HepG2 (cell line): ENCODE measurements at regions not wholly inside any gene's neighbourhood (a gene's known extent, or its start where the extent isn't known, plus 50 kb on each side); places are given as distances from the start of the nearest gene placed in this dataset.

Experiments
- HMG20B ChIP-seq: conservative IDR thresholded peaks from 2 replicates; pipeline ENCODE4 v1.6.1; 2016; ENCODE audit warnings: missing genetic modification reagents, missing compliant biosample characterization
- KMT2B ChIP-seq: IDR thresholded peaks from 2 replicates; pipeline ENCODE4 v1.6.1; 2016; ENCODE audit warnings: missing genetic modification reagents, missing compliant biosample characterization
- ZNF234 ChIP-seq: sonication (generic); formaldehyde crosslinking; conservative IDR thresholded peaks from 2 replicates; pipeline ENCODE4 v1.5.1; 2020; ENCODE audit warnings: mild to moderate bottlenecking, missing genetic modification reagents
- TF ChIP-seq, protein P1 (sequence below): sonication (generic); formaldehyde crosslinking; IDR thresholded peaks from 2 replicates; pipeline ENCODE4 v1.4.0; 2020; ENCODE audit warnings: mild to moderate bottlenecking, missing genetic modification reagents
- TF ChIP-seq, protein P2 (sequence below): sonication (generic); formaldehyde crosslinking; conservative IDR thresholded peaks from 2 replicates; pipeline ENCODE4 v1.8.0; 2022; ENCODE audit warnings: mild to moderate bottlenecking, moderate library complexity, missing genetic modification reagents

DNA sequence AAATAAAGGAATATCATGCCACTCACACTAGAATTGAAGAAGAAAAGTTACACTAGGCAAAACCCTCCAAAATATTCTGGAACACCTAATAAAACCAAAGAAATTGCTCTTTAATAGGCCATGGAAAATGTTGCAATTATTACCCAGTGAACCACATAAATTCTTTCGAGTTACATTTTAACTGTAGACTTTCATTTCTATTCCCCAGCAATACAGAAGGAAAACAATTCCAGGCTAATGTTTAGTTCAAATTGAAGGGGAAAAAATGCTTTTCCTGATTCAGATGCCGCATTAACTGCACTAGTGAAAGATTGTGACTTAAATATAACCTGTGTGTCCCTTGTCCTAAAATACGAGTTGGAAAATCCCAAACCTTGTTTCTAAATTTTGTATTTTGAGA, 439.3 kb upstream of the ADAMTS16 start (continued):
- TF ChIP-seq, protein P1, sequence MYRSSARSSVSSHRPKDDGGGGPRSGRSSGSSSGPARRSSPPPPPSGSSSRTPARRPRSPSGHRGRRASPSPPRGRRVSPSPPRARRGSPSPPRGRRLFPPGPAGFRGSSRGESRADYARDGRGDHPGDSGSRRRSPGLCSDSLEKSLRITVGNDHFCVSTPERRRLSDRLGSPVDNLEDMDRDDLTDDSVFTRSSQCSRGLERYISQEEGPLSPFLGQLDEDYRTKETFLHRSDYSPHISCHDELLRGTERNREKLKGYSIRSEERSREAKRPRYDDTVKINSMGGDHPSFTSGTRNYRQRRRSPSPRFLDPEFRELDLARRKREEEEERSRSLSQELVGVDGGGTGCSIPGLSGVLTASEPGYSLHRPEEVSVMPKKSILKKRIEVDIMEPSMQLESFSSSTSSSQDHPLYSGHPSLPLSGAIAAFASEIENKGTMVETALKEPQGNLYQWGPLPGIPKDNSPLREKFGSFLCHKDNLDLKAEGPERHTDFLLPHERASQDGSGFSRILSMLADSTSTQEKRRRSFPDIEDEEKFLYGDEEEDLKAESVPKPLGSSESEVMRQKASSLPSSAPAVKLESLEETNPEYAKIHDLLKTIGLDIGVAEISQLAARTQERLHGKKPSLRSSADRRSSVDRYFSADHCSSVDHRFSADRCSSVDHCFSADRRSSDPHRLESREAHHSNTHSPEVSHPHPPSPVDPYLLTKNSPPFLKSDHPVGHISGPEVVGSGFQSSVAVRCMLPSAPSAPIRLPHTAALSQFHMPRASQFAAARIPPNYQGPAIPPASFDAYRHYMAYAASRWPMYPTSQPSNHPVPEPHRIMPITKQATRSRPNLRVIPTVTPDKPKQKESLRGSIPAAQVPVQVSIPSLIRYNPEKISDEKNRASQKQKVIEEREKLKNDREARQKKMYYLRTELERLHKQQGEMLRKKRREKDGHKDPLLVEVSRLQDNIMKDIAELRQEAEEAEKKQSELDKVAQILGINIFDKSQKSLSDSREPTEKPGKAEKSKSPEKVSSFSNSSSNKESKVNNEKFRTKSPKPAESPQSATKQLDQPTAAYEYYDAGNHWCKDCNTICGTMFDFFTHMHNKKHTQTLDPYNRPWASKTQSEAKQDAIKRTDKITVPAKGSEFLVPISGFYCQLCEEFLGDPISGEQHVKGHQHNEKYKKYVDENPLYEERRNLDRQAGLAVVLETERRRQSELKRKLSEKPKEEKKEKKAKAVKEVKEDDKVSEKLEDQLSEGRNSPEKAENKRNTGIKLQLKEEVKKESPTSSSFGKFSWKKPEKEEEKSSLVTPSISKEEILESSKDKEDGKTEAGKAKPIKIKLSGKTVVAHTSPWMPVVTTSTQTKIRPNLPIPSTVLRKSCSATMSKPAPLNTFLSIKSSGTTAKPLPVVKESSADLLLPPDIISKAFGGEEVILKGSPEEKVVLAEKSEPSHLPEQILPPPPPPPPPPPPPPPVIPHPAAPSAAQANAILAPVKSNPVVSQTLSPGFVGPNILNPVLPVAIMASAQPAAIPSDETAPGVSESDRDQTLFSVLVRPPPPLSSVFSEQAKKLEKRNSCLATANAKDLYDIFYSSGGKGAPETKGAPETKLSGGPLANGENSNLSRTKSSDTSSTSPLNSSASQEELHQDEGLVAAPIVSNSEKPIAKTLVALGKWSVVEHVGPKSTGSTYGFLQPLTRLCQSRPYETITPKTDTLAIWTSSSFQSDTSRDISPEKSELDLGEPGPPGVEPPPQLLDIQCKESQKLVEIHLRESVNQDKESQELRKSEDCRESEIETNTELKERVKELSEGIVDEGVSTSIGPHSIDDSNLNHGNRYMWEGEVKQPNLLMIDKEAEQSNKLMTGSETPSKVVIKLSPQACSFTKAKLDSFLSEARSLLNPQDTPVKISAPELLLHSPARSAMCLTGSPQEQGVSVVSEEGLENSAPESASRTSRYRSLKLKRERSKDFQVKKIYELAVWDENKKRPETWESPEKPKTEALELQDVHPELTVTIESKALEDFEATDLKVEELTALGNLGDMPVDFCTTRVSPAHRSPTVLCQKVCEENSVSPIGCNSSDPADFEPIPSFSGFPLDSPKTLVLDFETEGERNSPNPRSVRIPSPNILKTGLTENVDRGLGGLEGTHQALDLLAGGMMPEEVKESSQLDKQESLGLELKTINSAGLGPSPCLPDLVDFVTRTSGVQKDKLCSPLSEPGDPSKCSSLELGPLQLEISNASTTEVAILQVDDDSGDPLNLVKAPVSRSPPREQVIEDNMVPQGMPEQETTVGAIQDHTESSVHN (CRISPR knock-in tag) = no peak
- TF ChIP-seq ZNF234 (CRISPR knock-in tag) (no peak), KMT2B (CRISPR knock-in tag) (no peak), HMG20B (CRISPR knock-in tag) (no peak)
- TF ChIP-seq, protein P2, sequence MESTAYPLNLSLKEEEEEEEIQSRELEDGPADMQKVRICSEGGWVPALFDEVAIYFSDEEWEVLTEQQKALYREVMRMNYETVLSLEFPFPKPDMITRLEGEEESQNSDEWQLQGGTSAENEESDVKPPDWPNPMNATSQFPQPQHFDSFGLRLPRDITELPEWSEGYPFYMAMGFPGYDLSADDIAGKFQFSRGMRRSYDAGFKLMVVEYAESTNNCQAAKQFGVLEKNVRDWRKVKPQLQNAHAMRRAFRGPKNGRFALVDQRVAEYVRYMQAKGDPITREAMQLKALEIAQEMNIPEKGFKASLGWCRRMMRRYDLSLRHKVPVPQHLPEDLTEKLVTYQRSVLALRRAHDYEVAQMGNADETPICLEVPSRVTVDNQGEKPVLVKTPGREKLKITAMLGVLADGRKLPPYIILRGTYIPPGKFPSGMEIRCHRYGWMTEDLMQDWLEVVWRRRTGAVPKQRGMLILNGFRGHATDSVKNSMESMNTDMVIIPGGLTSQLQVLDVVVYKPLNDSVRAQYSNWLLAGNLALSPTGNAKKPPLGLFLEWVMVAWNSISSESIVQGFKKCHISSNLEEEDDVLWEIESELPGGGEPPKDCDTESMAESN (CRISPR knock-in tag) = no peak
